ENCODE measurements at regions not wholly inside any gene's neighbourhood (a gene's known extent, or its start where the extent isn't known, plus 50 kb on each side); places are given as distances from the start of the nearest gene placed in this dataset.
"Not testable (repeated sequence)": the region's sequence is repeated elsewhere in the genome, so short reads cannot be mapped to it uniquely, and the experiment has no call there.

DNA sequence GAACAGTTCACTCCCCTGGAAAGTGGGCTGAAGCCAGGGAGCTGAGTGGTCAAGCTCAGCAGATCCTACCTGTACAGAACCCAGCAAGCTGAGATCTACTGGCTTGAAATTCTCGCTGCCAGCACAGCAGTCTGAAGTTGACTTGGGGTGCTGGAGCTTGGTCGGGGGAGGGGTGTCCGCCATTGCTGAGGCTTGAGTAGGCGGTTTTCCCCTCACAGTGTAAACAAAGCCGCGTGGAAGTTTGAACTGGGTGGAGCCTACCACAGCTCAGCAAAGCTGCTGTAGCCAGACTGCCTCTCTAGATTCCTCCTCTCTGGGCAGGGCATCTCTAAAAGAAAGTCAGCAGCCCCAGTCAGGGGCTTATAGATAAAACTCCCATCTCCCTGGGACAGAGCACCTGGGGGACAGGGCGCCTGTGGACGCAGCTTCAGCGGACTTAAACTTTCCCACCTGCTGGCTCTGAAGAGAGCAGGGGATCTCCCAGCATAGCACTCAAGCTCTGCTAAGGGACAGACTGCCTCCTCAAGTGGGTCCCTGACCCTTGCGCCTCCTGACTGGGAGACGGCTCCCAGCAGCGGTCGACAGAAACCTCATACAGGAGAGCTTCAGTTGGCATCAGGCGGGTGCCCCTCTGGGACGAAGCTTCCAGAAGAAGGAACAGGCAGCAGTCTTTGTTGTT, 135.3 kb upstream of the HS3ST4 start:
- CTCF ChIA-PET; intact Hi-C loops (cut with micrococcal nuclease); DNase-seq; H3K4me3 Mint-ChIP-seq; H3K4me1 Mint-ChIP-seq (ENCODE audit: low read depth); POLR2A ChIA-PET; H3K27ac Mint-ChIP-seq; H3K36me3 Mint-ChIP-seq: not testable (repeated sequence)
- Mint-ChIP-seq H3K27me3 (peaks cover 14% of the 10 kb centered on the region), H3K9me3 (peaks cover 19% of the 10 kb centered on the region)

DNA sequence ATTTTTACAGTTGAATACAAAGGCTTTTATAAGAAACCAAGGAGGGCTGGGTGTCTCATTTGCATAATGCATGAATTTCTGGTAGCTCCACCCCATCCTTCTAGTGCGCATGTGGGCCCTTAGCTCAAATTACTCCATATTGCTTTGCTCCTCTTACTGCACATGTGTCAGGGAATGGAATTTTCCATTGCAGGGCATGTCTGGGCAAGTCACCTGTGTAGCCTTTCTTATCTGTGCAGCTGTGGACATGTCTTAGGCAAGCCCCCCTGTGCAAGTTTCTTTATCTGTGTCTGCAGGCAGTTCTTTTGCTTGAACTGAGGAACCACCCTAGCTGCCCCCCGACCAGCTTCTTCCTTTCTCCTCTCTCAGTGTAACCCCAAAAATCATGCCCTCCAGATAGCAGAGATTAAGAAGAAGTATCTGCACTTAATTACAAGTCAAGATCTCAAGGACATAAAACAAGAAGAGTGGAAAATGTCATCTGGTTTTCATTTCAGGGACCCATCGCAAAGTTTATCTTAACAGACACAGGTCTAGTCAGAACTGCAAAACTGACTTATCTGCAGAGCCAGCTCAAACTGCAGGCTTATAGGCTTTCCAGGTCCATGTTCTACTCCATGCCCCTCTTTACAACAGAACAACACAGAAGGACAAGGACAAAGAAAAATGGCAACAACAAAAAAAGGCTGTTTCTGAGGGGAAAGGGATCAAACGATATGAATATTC, 137.9 kb upstream of the HS3ST4 start:
- ChIA-PET POLR2A (no interaction called here), CTCF (no interaction called here)
- Mint-ChIP-seq H3K27me3 (peaks cover 14% of the 10 kb centered on the region), H3K27ac (no peak overlapping the region), H3K36me3 (no peaks in the 10 kb centered on the region), H3K9me3 (peaks cover 3% of the 10 kb centered on the region), H3K4me1 (ENCODE audit: low read depth) (no peaks in the 10 kb centered on the region), H3K4me3 (no peak overlapping the region)
- intact Hi-C loops (cut with micrococcal nuclease): no loop called here
- no peak for DNase-seq

GRCh38 chr16:25550647-25551046, 141.1 kb upstream of the HS3ST4 start:
- POLR2A ChIA-PET: no interaction called here
- Mint-ChIP-seq H3K9me3 (no peaks in the 10 kb centered on the region), H3K4me3 (no peak overlapping the region), H3K27ac (no peak overlapping the region), H3K4me1 (ENCODE audit: low read depth) (no peaks in the 10 kb centered on the region), H3K27me3 (peaks cover 14% of the 10 kb centered on the region), H3K36me3 (no peaks in the 10 kb centered on the region)
- CTCF ChIA-PET: no interaction called here
- no peak for DNase-seq
- intact Hi-C loops (cut with micrococcal nuclease): no loop called here

- intact Hi-C loops (cut with micrococcal nuclease): no loop called here
- H3K4me1 Mint-ChIP-seq (ENCODE audit: low read depth): no peaks in the 10 kb centered on the region
- no peaks in the 10 kb centered on the region for H3K9me3 Mint-ChIP-seq
- H3K27ac Mint-ChIP-seq: no peak overlapping the region
- POLR2A ChIA-PET: no interaction called here
- no peaks in the 10 kb centered on the region for H3K36me3 Mint-ChIP-seq
- DNase-seq: no peak
- H3K27me3 Mint-ChIP-seq: no peaks in the 10 kb centered on the region
- CTCF ChIA-PET: no interaction called here
- no peak overlapping the region for H3K4me3 Mint-ChIP-seq
These were observed 145.0 kb upstream of the HS3ST4 start for GRCh38 chr16:25546791-25547190.

DNA sequence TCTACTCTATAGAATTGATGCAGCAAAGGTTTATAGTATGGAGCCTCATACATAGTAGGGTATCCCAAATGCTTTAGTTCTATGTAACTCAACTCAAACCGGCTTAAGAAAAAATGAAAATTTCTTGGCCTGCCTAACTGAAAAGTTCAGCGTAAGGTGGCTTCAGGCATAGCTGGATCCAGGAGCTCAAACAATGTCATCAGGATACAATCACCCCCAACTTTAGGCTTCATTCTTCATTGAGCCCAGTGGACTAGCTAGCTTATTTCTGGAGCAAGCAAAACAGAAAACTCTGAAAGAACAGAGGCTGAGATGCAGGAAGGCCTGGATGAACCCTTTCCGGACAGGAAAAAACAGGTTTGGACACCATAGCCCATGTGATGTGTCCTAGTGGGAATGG, 147.5 kb upstream of the HS3ST4 start:
- no peaks in the 10 kb centered on the region for H3K4me1 Mint-ChIP-seq (ENCODE audit: low read depth)
- DNase-seq: no peak
- H3K36me3 Mint-ChIP-seq: no peaks in the 10 kb centered on the region
- no peak overlapping the region for H3K27ac Mint-ChIP-seq
- CTCF ChIA-PET: no interaction called here
- no peak overlapping the region for H3K4me3 Mint-ChIP-seq
- no peaks in the 10 kb centered on the region for H3K27me3 Mint-ChIP-seq
- intact Hi-C loops (cut with micrococcal nuclease): no loop called here
- POLR2A ChIA-PET: no interaction called here
- H3K9me3 Mint-ChIP-seq: no peaks in the 10 kb centered on the region

DNA sequence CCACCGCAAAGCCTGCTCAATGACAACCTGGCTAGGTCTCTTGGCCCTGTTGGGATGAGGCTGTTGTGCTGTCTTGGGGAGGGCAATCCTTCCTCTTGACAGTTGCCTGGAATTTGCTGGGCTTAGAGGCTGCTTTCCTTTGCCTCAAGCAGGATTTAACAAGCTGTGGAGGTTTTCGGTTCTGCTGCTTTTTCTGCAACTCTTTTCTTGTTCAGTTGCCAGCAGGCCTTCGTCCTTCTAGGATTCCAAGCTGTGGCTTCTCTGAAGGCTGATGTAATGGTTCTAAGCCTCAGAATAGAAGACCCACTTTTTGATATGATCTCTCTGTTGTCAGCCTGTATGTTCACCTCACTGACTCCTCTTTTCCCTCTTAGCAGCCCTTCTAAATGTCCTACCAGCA, 149.5 kb upstream of the HS3ST4 start:
- ChIA-PET POLR2A (no interaction called here), CTCF (no interaction called here)
- Mint-ChIP-seq H3K36me3 (no peaks in the 10 kb centered on the region), H3K4me1 (ENCODE audit: low read depth) (no peaks in the 10 kb centered on the region), H3K27me3 (no peaks in the 10 kb centered on the region), H3K4me3 (no peak overlapping the region), H3K9me3 (peaks cover under 1% of the 10 kb centered on the region), H3K27ac (no peak overlapping the region)
- DNase-seq: no peak
- intact Hi-C loops (cut with micrococcal nuclease): no loop called here

GRCh38 chr16:25539767-25540166, 152.0 kb upstream of the HS3ST4 start:
- H3K27me3 Mint-ChIP-seq; POLR2A ChIA-PET; intact Hi-C loops (cut with micrococcal nuclease); CTCF ChIA-PET; H3K36me3 Mint-ChIP-seq; H3K27ac Mint-ChIP-seq; H3K4me3 Mint-ChIP-seq; H3K4me1 Mint-ChIP-seq (ENCODE audit: low read depth); DNase-seq: not testable (repeated sequence)
- peaks cover 12% of the 10 kb centered on the region for H3K9me3 Mint-ChIP-seq

- DNase-seq: no peak
- Mint-ChIP-seq H3K36me3 (no peaks in the 10 kb centered on the region), H3K4me3 (no peak overlapping the region), H3K27ac (no peak overlapping the region), H3K9me3 (no peaks in the 10 kb centered on the region), H3K27me3 (no peaks in the 10 kb centered on the region), H3K4me1 (ENCODE audit: low read depth) (no peaks in the 10 kb centered on the region)
- ChIA-PET POLR2A (no interaction called here), CTCF (no interaction called here)
- intact Hi-C loops (cut with micrococcal nuclease): no loop called here
These were observed 168.6 kb upstream of the HS3ST4 start for GRCh38 chr16:25523183-25523582.

GRCh38 chr16:25512041-25512440, 179.7 kb upstream of the HS3ST4 start:
- Mint-ChIP-seq H3K36me3 (no peaks in the 10 kb centered on the region), H3K27ac (no peak overlapping the region), H3K4me3 (no peak overlapping the region), H3K9me3 (no peaks in the 10 kb centered on the region), H3K4me1 (ENCODE audit: low read depth) (no peaks in the 10 kb centered on the region), H3K27me3 (peaks cover 2% of the 10 kb centered on the region)
- DNase-seq: no peak
- intact Hi-C loops (cut with micrococcal nuclease): no loop called here
- ChIA-PET CTCF (no interaction called here), POLR2A (no interaction called here)

DNA sequence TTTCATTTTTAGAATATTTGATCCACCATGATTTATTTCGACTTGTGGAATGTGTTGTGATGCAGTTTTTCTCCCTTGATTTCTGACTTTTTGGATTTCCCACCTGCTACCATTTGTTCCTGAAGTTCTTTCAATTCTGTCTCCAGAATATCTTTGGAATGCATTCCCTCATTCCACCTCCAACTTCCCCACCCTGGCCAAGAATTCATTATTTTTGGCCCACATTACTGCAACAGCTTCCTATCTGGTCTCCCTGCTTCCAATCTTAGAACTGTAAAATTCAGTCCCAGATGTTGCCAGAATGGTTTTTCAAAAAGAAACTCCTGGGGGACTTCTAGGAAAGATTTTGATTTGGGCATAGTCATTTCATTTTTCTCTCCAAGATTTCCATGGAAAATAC, 182.3 kb upstream of the HS3ST4 start:
- no peak overlapping the region for H3K4me3 Mint-ChIP-seq
- H3K27ac Mint-ChIP-seq: no peak overlapping the region
- H3K27me3 Mint-ChIP-seq: peaks cover 5% of the 10 kb centered on the region
- intact Hi-C loops (cut with micrococcal nuclease): no loop called here
- no peaks in the 10 kb centered on the region for H3K4me1 Mint-ChIP-seq (ENCODE audit: low read depth)
- ChIA-PET CTCF (no interaction called here), POLR2A (no interaction called here)
- H3K9me3 Mint-ChIP-seq: no peaks in the 10 kb centered on the region
- no peaks in the 10 kb centered on the region for H3K36me3 Mint-ChIP-seq
- DNase-seq: no peak

- ChIA-PET CTCF (no interaction called here), POLR2A (no interaction called here)
- H3K4me3 Mint-ChIP-seq: no peak overlapping the region
- H3K9me3 Mint-ChIP-seq: no peaks in the 10 kb centered on the region
- H3K4me1 Mint-ChIP-seq (ENCODE audit: low read depth): no peaks in the 10 kb centered on the region
- H3K36me3 Mint-ChIP-seq: no peaks in the 10 kb centered on the region
- DNase-seq: no peak
- H3K27ac Mint-ChIP-seq: no peak overlapping the region
- H3K27me3 Mint-ChIP-seq: peaks cover 5% of the 10 kb centered on the region
- intact Hi-C loops (cut with micrococcal nuclease): no loop called here
These were observed 190.1 kb upstream of the HS3ST4 start for GRCh38 chr16:25501530-25502255.

- Mint-ChIP-seq H3K4me1 (ENCODE audit: low read depth) (no peaks in the 10 kb centered on the region), H3K27me3 (peaks cover 10% of the 10 kb centered on the region), H3K27ac (no peak overlapping the region), H3K4me3 (no peak overlapping the region), H3K9me3 (no peaks in the 10 kb centered on the region), H3K36me3 (no peaks in the 10 kb centered on the region)
- no peak for DNase-seq
- POLR2A ChIA-PET: no interaction called here
- CTCF ChIA-PET: no interaction called here
- intact Hi-C loops (cut with micrococcal nuclease): no loop called here
These were observed 197.5 kb upstream of the HS3ST4 start for GRCh38 chr16:25494292-25494691.

All from activated CD4-positive, alpha-beta memory T cell treated with anti-CD3 and anti-CD28 coated beads for 36 hours (primary cell).